Urothelium cell line (cell line): ENCODE measurements at regions not wholly inside any gene's neighbourhood (a gene's known extent, or its start where the extent isn't known, plus 50 kb on each side); places are given as distances from the start of the nearest gene placed in this dataset.
"Not testable (repeated sequence)": the region's sequence is repeated elsewhere in the genome, so short reads cannot be mapped to it uniquely, and the experiment has no call there.

Experiments
- DNase-seq: peaks from one replicate; pipeline ENCODE4 v3.0.0; 2011; ENCODE audit warnings: low spot score, mixed read lengths
- FAIRE-seq: peaks from 2 replicates; lab custom pipeline; 2011; peaks lifted over from hg19 to GRCh38; lab: Jason Lieb, UNC

- FAIRE-seq, result no peak
- no peak for DNase-seq
Observed at GRCh38 chrX:40988100-40988499, 97.1 kb upstream of the USP9X start.

DNA sequence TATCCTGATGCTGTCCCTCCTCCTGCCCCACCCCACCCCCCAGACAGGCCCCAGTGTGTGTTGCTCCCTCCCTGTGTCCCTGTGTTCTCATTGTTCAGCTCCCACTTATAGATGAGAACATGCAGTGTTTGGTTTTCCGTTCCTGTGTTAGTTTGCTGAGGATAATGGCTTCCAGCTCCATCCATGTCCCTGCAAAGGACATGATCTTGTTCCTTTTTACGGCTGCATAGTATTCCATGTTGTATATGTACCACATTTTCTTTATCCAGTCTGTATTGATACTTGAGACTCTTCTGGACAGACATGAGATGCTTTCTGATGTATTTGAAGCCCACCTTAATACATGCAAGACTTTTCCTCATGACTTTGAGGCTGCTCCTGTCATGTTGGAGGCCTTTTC, 91.8 kb upstream of the USP9X start:
- not testable (repeated sequence) for DNase-seq, FAIRE-seq

DNA sequence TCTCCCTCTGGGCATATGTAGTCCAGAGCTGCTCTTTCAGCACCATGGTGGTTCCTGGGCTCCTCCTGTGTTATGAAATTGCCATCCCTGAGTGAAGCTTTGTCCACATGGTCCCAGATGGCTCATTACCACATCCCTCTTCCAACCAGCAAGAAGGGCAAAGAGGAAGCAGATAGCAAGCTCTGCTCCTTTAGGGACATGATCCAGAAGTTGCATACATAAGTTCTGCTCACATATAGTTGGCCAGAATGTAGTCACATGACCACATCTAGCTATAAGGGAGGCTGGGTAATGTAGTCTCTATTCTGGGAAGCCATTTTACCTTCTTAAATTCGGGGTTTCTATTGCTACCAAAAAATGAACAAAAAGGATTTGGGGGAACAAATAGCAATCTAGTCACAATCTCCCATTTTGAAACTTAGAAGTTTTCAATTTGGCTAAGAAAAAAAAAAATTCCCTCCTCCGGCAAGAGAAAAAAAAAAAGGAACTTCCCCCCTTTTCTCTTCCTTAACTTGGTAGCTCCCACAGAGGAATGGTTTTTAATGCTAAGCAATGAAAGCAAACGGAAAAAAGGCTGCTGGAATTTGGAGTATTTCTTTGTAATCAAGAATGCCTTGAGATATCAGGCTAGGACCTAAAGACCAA, 88.2 kb upstream of the USP9X start:
- DNase-seq (peak; percentile 40), FAIRE-seq (no peak)

DNA sequence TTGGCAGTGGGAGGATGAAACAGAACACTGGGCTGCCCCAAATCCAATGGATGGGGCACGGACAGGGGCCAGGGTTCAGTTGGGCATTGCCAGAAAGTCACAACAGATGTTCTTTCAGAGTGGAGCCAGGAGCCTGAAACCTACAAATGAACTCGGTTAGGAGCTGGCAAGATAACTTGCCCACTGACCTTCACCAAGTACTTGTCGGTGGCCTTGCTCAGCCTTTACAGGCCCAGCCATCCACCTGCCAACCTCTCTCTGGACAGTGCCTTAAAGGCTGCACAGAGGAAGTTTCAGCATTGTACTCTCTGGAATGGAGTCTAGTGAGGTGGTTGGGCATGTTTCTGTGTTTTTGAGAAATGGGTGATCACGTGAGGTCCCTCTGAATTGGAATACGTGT, 87.1 kb upstream of the USP9X start:
- no peak for DNase-seq
- FAIRE-seq, result no peak

DNA sequence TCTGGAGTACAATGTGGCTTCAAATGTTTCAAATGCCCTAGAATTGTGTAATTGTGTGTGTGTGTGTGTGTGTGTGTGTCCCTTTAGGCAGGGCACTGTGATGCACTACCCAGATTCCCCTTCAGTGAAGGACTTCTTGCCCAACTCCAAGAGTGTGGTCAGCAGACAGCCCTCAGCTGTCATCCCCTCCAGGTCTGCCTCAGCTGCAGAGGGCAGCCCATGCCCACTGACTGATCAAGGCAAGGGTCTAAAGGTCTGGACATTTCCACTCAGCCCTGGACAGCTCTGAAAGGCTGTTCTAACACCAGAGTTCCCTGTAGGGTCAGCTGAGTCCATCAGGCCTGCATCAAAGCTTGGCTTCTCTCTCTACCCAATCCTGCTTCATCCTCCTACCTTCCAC, 83.9 kb upstream of the USP9X start:
- FAIRE-seq, result no peak
- DNase-seq, result no peak

DNA sequence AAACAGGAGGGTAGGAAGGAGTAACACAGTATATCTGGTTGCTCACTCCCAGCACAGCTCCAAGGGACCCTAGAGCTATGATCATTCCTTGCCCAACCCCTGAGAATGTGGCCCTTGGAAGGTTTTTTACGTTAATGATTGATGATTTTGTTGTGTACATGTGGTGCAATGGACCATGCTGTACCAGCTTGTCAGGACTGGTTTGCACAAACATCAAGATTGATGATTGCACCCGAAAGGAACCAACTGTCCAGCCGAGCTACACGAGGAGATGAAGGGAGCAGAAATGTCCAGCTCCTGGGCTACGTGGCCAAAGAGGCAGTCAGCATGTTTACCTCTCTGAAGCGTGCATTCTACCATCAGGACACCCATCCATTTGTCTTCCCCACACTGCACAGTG, 83.2 kb upstream of the USP9X start:
- FAIRE-seq, result no peak
- DNase-seq, result no peak

DNA sequence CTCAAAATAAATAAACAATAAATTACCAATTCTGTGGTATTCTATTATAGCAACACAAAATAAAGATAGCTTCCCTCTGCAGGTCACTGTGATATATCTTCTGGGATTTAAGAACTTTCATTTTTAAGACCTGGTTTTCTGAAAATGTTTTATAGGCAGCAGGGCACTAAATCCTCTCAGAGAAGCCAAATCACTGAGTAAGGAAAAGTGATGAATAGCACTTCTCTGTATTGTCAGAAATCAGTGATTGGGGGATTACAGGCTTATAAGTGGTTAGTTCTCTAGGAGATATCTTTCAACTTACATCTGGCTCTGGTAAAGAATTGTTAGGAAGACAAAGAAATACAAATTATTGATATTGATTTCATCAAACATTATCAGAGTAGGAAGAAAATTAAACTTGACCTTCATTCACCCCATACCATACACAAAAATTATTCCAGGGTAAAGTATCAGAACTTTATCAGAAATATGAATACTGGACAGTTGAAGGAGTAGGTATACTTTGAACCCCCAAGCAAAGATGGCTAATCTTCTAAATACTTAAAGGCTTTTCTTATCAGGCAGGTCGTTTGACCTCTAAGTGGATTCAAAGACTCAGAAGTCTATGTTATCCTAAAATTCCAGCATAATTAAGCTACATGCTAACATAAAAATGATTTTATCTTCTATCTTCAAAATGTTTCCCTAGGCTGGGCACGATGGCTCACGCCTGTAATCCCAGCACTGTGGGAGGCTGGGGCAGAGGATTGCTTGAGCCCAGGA, 81.6 kb upstream of the USP9X start:
- FAIRE-seq (no peak), DNase-seq (no peak)

- FAIRE-seq (no peak), DNase-seq (no peak)
Observed at GRCh38 chrX:41005445-41005992, 79.7 kb upstream of the USP9X start.

- FAIRE-seq, result no peak
- DNase-seq, result peak; percentile 35
Observed at GRCh38 chrX:41009850-41010846, 75.1 kb upstream of the USP9X start.

DNA sequence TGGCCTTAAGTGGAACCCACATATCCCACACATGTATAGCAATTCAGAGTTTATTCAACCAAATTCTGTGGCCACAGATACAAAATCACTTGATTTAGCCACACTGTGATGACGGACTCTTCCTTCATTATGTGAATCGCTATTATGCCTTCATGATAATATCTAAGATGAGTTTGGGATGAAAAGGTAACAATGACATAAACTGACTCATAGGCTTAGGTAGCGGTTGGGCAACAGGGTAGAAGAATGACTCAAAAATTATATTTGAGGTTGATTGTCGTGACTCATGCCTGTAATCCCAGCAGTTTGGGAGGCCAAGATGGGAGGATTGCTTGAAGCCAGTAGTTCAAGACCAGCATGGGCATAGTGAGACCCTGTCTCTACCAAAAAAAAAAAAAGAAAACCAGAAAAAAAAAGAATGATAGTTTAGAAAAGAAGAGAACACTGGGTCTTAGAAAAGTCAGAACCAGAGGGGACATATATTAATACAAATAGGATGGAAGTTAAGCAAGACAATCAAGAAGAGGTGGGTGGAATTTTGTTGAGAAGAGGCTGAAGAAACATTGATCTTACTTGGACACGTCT, 70.4 kb upstream of the USP9X start:
- peak; percentile 18 for DNase-seq
- no peak for FAIRE-seq

- not testable (repeated sequence) for FAIRE-seq, DNase-seq
Observed at GRCh38 chrX:41017785-41018184, 67.5 kb upstream of the USP9X start.

DNA sequence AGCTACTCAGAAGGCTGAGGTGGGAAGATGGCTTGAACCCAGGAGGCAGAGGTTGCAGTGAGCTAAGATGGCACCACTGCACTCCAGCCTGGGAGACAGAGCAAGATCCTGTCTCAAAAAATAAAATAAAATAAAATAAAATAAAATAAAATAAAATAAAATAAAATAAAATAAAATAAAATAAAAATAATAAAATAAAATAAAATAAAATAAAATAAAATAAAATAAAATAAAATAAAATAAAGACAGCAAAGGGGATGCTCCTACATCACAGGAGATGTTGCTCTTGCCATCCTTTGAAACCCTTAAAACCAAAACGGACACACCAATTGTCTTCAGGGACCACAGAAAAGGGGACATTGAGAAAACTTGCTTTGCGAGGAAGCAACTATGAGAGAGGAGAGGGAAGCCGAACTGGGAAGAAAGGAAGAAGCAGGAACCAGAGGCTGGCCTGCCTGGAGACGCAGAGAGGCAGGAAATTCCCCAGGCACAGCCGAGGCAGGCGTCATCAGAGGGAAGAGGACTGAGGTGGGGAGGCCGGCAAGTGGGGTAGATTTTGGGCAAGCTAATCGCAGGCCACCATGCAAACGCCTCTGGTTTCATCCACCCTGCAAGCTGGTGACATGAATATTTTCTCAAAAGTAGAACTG, 66.7 kb upstream of the USP9X start:
- DNase-seq, FAIRE-seq: not testable (repeated sequence)

DNA sequence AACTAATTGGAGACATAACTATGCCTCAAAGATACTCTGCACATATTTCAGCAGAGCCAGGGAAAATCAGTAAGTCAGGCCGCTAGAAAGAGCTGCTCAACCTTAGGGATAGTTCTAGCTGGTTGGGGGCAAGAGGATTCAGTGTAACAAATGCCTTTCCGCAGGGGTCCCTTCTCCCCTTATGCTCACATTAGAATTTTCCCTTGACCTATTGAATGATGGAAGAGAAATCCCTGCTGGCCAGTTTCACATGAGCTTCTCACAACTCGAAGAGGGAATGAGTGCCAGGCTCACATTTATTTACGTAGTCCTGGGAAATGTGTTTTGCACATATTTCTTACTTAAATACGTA, 66.2 kb upstream of the USP9X start:
- DNase-seq, result no peak
- no peak for FAIRE-seq

DNA sequence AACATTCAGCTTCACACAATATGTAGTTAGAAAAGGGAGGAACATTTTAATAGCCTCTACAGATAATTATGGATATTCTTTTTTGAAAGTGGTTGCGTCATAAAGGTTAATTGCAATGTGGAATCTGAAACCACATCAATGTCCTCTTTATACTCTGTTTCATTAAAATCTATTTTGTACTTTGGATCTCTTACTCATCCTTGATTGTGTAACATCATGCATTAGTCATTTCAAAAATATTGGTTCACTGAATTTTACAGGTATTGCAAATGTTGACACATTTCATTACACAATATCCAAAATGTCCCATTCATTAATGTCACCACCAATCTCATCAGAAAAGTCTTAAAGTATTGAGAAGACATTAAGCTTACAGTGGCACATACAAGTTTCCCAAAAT, 62.7 kb upstream of the USP9X start:
- DNase-seq (no peak), FAIRE-seq (no peak)

DNA sequence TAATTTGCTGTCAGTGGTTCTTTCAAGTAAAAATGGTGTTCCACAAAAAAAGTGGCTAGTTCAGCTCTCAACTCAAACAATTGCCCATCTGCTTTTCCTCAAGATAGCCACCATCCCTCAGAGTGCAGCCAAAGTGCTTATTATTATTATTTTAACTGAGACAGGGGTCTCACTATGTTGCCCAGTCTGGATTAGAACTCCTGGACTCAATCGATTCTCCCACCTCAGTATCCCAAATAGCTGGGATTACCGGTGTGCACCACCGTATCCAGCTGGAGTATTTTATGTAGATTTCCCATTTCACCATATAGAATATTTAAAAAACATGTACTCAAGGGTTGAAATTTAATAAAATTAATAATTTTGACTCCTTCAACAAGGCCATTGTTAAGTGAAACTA, 62.1 kb upstream of the USP9X start:
- no peak for DNase-seq
- no peak for FAIRE-seq

GRCh38 chrX:41024335-41024734, 60.9 kb upstream of the USP9X start:
- not testable (repeated sequence) for DNase-seq

DNA sequence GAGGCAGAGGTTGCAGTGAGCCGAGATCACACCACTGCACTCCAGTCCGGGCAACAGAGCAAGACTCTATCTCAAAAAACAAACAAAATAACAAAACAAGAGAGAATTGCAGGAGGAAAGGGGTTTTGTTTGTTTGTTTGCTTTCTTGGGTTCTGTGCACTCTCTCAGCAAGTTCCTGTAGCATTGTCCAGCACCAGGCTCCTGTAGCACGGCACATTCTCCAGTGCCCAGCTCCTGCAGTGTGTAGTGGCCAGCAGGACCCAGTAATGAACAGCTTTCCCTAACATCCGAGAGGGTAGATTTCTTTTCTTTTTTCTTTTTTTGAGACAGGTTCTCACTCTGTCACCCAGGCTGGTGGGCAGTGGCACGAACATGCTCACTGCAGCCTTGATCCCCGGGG, 60.5 kb upstream of the USP9X start:
- FAIRE-seq (no peak), DNase-seq (no peak)

More at GRCh38 chrX:41024335-41024734, 60.9 kb upstream of the USP9X start:
- FAIRE-seq, result not testable (repeated sequence)

DNA sequence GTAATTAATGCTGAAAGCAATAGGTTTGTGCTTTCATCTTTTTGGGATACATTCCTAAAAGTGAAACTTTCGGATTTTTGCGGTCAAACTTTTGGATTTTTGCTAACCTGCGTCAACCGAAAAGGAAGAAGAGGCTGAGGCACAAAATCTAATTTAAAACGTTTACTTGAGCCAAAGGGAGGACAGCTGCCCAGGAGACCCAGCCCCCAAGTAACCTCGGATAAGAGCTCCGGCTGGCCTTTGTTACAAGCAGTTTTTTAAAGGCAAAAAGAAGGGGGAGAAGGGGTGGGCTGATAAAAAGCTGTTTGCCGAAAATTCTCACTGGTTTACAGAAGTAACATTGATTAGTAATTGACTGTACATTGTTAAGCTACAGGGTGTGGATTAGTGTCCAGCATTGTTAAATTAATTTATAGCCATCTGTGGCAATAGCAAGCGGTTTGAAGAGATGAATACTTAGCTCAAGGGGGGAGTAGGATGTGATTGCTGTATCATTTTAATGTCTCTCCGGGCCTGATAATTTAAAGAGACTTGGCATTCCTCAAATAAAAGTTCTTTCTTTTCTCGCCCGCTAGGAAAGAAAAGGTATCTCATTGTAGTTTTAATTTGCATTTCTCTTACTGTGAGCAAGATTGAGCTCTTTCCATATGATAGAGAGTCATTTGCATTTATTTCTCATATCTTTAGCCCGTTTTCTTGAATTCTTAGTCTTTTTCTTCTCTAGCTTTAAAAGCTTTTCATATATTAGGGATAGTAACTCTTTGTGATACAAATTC, 59.1 kb upstream of the USP9X start:
- DNase-seq (peak; percentile 29), FAIRE-seq (no peak)

DNA sequence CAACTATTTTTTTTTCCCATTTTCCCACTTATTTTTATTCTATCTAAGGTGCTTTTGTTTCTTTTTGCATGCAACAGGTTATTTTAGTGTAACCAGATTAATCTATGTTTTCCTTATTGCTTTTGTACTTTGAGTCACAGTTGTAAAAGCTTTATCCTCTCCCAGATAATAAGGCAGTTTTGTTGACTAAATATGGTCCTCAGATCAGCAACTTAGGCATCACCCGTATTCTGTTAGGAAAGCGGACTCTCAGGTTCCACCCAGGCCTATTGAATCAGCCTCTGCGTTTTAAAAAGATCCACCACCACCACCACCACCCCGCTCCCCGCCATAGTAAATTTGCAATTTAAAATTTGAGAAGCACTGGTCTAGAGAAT, 58.6 kb upstream of the USP9X start:
- FAIRE-seq (no peak), DNase-seq (no peak)
